KMS-11 (cell line): ENCODE measurements at regions not wholly inside any gene's neighbourhood (a gene's known extent, or its start where the extent isn't known, plus 50 kb on each side); places are given as distances from the start of the nearest gene placed in this dataset.

Experiments used
- H2AFZ ChIP-seq: fragments of 200-600 bp; sonication (generic); 2 replicates; pipeline ENCODE4 v1.6.1; 2016; ENCODE audit warnings: antibody characterized with exemption, mixed run types, low read depth
- H3K27ac ChIP-seq: fragments of 200-600 bp; sonication (generic); 2 replicates; pipeline ENCODE4 v1.6.1; 2016; ENCODE audit warnings: mild to moderate bottlenecking, mixed run types
- H3K27me3 ChIP-seq: fragments of 200-600 bp; sonication (generic); 2 replicates; pipeline ENCODE4 v1.6.1; 2017; ENCODE audit warnings: mild to moderate bottlenecking, low read depth, mixed run types, moderate library complexity; ENCODE audit not compliant: insufficient read depth
- H3K36me3 ChIP-seq: fragments of 200-600 bp; sonication (generic); 2 replicates; pipeline ENCODE4 v1.6.1; 2017; ENCODE audit warnings: mild to moderate bottlenecking, mixed run types; ENCODE audit not compliant: insufficient read depth
- H3K4me1 ChIP-seq: fragments of 200-600 bp; sonication (generic); 2 replicates; pipeline ENCODE4 v1.6.1; 2016; ENCODE audit warnings: mild to moderate bottlenecking, low read depth, mixed run types; ENCODE audit not compliant: poor library complexity, severe bottlenecking
- H3K4me2 ChIP-seq: fragments of 200-600 bp; sonication (generic); 2 replicates; pipeline ENCODE4 v1.7.0; 2016; ENCODE audit warnings: mild to moderate bottlenecking, mixed run types
- H3K4me3 ChIP-seq: fragments of 200-600 bp; sonication (generic); IDR thresholded peaks from 2 replicates; pipeline ENCODE4 v1.6.1; 2017; ENCODE audit warnings: low read depth, low read length, mixed read lengths; ENCODE audit not compliant: insufficient read depth
- H3K79me2 ChIP-seq: fragments of 200-600 bp; sonication (generic); 2 replicates; pipeline ENCODE4 v1.6.1; 2016; ENCODE audit warnings: low read depth, mixed run types; ENCODE audit not compliant: insufficient read depth
- H3K9ac ChIP-seq: fragments of 200-600 bp; sonication (generic); 2 replicates; pipeline ENCODE4 v1.6.1; 2016; ENCODE audit warnings: mild to moderate bottlenecking, mixed run types
- H4K20me1 ChIP-seq: fragments of 200-600 bp; sonication (generic); 2 replicates; pipeline ENCODE4 v1.6.1; 2016; ENCODE audit warnings: mild to moderate bottlenecking, mixed run types; ENCODE audit not compliant: insufficient read depth
- TF ChIP-seq, protein P1 (sequence below): fragments of 200-600 bp; sonication (generic); conservative IDR thresholded peaks from 2 replicates; pipeline ENCODE4 v1.6.1; 2017; ENCODE audit warnings: low read depth, mild to moderate bottlenecking, antibody characterized with exemption, low read length, moderate library complexity, mixed read lengths

DNA sequence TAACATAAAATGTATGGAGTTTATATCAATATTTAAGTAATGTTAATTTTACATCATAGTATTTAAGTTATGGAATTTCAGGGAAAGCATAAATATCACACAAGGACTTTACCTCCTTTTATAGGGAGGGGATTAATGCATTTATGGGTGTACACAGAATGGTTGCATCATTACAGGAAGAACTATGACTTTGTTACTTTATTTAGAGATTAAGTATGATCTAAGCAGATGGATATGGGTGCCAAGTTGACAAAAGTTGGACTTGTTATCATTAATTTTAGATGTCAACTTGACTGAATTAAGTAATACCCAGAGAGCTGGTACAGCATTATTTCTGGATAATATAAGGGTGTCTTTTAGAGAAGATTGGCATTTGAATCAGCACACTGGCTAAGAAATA lies 160.5 kb upstream of the CDH10 start:
- Histone ChIP-seq H3K36me3 (no peaks in the 10 kb centered on the region), H3K4me2 (no peak overlapping the region), H3K27me3 (no peaks in the 10 kb centered on the region), H3K27ac (no peak overlapping the region), H2AFZ (no peak overlapping the region), H3K79me2 (no peaks in the 10 kb centered on the region), H3K4me3 (no peak overlapping the region), H3K4me1 (no peaks in the 10 kb centered on the region), H4K20me1 (no peaks in the 10 kb centered on the region), H3K9ac (no peak overlapping the region)
- TF ChIP-seq, protein P1, sequence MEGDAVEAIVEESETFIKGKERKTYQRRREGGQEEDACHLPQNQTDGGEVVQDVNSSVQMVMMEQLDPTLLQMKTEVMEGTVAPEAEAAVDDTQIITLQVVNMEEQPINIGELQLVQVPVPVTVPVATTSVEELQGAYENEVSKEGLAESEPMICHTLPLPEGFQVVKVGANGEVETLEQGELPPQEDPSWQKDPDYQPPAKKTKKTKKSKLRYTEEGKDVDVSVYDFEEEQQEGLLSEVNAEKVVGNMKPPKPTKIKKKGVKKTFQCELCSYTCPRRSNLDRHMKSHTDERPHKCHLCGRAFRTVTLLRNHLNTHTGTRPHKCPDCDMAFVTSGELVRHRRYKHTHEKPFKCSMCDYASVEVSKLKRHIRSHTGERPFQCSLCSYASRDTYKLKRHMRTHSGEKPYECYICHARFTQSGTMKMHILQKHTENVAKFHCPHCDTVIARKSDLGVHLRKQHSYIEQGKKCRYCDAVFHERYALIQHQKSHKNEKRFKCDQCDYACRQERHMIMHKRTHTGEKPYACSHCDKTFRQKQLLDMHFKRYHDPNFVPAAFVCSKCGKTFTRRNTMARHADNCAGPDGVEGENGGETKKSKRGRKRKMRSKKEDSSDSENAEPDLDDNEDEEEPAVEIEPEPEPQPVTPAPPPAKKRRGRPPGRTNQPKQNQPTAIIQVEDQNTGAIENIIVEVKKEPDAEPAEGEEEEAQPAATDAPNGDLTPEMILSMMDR: no peak

- H3K27ac ChIP-seq: no peak overlapping the region
- H3K79me2 ChIP-seq: no peaks in the 10 kb centered on the region
- no peak overlapping the region for H3K4me3 ChIP-seq
- H3K4me1 ChIP-seq: no peaks in the 10 kb centered on the region
- no peak overlapping the region for H3K4me2 ChIP-seq
- H3K9ac ChIP-seq: no peak overlapping the region
- H3K27me3 ChIP-seq: no peaks in the 10 kb centered on the region
- no peaks in the 10 kb centered on the region for H3K36me3 ChIP-seq
- TF ChIP-seq, protein P1: no peak
- H2AFZ ChIP-seq: no peak overlapping the region
- no peaks in the 10 kb centered on the region for H4K20me1 ChIP-seq
Observed at GRCh38 chr5:24804221-24804681, 159.5 kb upstream of the CDH10 start.

DNA sequence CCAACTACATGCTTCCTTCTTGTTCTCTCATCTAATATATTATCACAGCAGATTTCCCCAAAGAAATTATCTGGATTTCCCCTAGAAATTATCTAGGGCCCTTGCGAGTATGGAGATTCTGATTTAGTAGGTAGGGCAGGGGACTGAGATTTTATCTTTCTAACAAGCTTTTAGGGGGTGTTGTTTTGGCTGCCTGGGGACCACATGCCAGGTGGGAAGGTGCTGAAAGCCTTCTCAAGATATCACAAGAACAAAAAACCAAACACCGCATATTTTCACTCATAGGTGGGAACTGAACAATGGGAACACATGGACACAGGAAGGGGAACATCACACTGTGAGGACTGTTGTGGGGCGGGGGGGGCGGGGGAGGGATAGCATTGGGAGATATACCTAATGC lies 146.5 kb upstream of the CDH10 start:
- no peaks in the 10 kb centered on the region for H3K4me1 ChIP-seq
- H3K9ac ChIP-seq: no peak overlapping the region
- TF ChIP-seq, protein P1: no peak
- H3K79me2 ChIP-seq: no peaks in the 10 kb centered on the region
- H4K20me1 ChIP-seq: no peaks in the 10 kb centered on the region
- no peaks in the 10 kb centered on the region for H3K27me3 ChIP-seq
- no peak overlapping the region for H3K4me3 ChIP-seq
- no peak overlapping the region for H3K27ac ChIP-seq
- no peak overlapping the region for H3K4me2 ChIP-seq
- no peaks in the 10 kb centered on the region for H3K36me3 ChIP-seq
- no peak overlapping the region for H2AFZ ChIP-seq

DNA sequence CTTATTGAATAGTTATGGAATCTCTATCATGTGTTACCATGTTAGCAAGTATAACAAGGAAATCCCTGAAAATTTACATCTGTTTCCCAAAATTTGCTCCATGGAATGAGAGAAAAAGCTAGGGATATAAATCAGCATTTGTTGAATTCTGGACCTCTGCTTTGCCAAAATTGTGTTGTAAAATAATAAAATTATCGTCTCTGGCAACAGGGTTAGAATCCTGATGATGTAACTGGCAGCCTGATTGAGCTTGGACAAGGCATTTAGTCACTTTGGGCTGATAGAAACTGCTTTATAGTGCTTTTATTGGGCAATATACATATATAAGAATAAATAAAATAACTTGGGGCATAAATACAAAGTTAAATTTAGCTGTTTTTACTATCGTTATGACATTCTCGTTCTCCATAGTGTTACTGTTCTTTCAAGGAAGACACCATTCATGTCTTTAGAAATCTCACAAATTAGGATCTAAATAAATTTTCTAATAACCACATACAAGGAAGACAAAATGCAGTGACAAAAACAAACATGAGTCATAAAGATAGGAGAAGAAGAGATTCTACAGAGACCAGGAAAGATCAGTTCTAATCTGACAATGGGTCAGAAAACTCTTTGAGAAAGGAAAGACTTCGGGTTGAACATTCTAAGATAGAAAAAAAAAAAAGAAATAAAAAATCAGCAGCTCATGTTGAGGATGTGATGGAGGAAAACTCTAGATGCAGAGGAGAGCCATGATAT lies 145.0 kb upstream of the CDH10 start:
- Histone ChIP-seq H2AFZ (no peak overlapping the region), H4K20me1 (no peaks in the 10 kb centered on the region), H3K79me2 (no peaks in the 10 kb centered on the region), H3K27ac (no peak overlapping the region), H3K36me3 (no peaks in the 10 kb centered on the region), H3K4me3 (no peak overlapping the region), H3K4me2 (no peak overlapping the region), H3K27me3 (no peaks in the 10 kb centered on the region), H3K9ac (no peak overlapping the region), H3K4me1 (no peaks in the 10 kb centered on the region)
- TF ChIP-seq, protein P1: no peak
